ENCODE measurements at regions not wholly inside any gene's neighbourhood (a gene's known extent, or its start where the extent isn't known, plus 50 kb on each side); places are given as distances from the start of the nearest gene placed in this dataset.
A peak's percentile ranks its signal among the peaks of the same experiment; 100 is the strongest.
"Not testable (repeated sequence)": the region's sequence is repeated elsewhere in the genome, so short reads cannot be mapped to it uniquely, and the experiment has no call there.

DNA sequence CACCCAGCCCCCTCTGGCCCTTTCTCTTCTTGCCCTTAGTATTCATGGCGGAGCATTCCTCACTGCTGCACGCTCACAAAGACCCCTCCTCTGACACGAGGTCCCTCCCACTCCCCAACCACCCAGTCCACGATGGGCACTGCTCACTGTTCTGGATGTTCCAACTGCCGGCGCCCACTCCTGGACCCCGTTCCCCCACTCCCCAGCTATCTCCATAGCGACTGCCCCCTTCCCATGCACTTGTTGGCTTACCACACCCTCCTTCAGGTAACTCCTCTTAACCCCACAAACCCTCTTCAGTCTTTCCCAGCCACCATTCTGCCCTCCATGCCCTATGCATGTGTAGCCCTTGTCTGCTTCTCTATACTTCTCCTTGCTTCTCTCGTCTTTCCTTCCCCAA, 961.5 kb upstream of the DEFB115 start:
- DNase-seq = not testable (repeated sequence)

DNA sequence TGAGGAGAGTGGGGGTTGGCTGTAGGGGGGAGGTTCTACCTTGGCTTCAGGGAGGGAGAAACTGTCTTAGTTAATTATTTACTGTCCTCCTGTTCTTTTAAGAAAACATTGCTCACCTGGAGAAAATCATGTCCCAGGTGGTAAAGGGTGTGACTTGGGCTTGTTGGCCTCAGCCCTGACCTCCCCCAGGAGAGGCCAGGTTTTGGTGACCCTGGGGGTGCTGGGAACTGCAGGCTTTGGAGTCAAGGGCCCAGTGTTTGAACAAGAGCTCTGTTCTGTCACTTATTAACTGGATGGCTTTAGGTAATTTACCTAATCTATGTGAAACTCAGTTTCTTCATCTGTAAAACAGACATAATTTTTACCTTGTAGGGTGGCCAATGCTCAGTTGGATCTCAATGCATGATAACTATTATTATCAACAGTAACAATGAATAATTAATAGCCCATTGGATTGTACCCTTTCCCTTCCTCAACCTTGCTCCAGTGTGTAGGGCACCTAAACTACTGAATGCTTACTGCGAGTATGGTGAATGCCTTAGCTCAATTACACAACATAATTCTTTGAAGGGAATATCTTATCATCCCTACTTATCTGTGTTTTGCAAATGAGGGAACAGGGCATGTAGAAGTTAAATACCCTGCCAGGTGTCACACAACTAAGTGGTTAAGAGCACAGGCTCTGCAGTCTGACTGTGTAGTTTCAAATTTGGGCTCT, 959.4 kb upstream of the DEFB115 start:
- not testable (repeated sequence) for DNase-seq

DNA sequence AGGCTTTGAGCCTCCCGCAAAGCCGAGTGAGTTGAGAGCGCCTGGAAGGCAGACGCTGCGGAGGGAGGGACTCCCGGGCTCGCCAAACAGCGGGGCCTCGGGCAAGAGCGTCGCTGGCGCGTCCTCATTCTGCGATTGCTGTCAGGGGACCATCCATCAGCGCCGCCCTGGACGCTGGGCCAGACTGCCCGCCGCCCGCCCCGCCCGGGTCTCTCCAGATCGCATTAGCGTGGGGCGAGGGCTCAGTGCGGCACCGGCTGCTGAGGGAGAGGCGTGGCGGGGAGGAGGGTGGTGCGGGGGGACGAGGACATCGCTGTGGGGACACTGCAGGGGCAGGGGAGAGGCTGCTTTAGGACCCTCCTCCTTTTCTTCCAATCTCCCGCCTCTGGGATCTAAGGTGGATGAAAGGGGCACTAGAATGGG, 957.2 kb upstream of the DEFB115 start:
- DNase-seq = not testable (repeated sequence)

DNA sequence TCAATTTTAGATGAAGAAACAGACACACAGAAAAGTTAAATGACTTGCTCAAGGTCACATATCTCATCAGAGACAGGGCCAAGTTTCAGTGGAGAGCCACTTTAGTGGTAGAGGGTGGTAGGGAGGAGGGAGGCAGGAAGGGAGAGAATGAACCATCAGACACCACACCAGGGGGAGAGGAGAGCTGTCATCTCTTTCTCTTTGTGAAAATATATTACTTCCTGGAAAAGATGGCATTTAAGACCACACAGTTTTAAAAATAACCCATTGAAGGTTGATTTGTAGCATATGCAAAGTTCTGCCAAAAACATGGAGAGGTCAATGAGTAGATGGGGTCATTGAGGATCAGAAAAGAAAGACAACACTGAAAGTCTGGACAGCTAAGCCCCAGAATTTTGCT, 954.7 kb upstream of the DEFB115 start:
- not testable (repeated sequence) for DNase-seq

DNA sequence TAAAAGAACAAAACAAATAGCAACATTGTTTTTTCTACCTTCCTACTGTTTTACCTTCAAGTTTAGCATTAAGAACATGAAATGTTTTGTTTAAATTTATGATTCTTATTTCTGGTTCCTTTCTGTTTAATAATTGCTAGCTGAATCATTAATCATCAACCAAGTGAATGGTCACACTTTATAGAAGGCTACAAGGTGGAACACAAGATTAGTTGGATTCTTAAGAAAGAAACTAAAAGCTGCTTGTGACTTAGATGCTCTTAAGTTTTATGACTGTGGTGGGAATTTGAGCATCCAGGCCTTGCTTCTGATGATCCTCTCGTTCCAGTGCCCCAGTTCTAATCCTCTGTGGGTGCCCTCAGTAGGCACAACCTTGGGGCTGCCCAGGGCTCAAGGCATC, 947.5 kb upstream of the DEFB115 start:
- not testable (repeated sequence) for DNase-seq

DNA sequence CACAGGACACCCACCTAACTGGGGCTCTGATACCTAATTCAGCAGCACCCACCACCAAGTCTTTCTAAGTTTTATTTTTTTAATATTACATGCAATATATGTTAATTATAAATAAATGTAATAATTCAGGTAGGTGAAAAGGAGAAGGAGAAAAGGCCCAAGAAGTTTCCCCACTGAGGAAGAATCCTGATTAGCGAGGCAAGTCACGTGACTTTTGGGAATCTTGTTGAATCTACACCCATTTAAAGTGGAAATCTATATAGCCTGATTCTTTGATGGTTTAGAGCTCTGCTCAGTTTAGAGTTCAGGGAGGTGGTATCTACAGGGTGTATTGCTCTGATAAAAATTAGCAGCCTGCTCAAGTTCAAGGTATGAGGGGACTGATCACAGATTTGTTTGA, 947.1 kb upstream of the DEFB115 start:
- DNase-seq = not testable (repeated sequence)

DNA sequence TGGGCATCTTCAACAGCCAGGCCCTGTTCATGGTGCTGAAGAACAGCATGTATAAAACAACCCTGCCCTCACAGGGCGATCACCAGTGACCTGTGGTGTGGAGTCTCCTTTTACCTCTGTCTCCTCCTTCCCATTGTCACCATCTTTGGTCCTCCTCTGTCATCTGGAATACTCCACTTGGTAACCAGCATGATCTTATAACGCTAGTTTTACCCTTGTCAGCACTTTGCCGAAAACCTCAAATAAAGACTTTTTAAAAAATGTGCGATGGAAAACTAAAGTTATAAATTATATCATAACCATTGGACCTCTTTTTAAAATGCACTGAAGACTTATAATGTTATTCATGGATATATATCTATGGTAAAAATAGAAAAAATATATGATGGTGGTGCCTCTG, 945.2 kb upstream of the DEFB115 start:
- not testable (repeated sequence) for DNase-seq

DNA sequence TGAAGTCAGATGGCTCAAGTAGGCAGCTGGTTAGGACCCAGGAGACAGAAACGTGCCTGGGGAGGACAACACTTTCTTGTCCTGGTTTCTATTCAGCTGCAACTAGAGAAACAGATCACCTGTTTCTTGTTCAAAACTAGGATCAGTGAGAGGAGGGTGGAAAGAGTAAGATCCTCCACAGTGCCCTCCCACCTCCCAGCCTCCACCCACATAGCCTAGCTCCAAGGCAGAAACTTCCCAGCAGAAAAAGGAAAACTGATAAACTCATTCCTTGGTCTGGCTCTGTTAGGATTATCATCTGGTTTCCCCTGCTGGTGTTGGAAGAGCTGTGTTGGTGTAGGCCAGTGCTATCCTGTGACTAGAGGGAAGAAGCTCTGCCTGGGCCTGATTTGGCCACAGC, 943.8 kb upstream of the DEFB115 start:
- not testable (repeated sequence) for DNase-seq

DNA sequence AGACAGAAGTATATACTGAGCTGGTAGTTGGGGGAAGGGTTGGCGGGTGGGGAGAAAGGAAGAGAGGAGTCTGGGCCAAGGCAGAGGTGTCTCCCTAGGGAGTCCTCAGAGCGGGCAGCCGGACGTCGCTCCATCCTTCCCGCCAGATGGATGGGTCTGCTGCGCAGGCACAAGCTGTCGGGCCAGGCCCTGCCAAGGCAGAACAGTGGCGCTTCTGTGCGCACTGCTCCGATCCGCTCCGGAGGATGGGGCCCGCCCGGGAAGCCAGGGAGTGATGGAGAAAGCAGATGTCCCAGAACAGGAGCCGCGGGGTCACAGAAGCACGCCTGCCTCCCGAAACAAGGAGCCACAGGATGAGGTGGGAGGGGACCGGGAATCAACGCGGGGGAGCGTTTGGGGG, 941.4 kb upstream of the DEFB115 start:
- peak; percentile 7 for DNase-seq

DNA sequence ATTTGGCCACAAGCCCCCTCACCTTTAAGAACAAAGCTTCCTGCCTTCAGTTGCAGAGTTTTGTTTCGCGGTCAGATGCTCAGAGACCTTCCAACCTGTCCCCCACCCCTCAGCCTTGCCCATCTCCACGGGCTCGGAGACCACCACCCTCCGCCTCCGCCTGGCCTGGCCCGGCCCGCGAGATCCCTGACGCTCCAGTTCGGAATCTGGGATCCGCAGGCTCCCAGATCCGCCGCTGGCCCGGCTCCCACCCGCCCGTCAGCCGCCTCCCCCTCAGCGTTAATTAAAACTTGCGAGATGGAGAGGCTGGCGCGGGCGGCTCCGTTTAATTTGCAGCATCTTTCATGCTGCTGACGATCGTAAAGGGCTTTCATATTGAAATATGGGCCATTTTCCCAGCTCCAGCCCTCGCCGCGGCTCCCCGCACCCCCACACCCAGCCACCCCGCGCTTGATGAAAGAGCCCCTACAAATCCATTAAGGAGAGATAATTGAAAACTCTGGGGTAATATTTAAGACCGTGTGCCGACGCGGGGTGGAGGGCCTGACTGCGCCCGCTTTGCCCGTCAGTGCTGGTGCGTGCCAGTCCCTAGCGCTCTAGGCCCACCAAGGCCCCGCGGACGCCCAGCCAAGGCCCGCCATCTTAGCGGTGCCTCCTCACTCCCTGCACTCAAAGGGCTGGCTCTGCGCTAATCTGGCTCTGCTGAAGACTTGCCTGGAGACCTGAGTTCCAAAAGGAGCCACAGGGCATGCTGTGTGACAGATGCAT, 940.7 kb upstream of the DEFB115 start:
- not testable (repeated sequence) for DNase-seq

DNA sequence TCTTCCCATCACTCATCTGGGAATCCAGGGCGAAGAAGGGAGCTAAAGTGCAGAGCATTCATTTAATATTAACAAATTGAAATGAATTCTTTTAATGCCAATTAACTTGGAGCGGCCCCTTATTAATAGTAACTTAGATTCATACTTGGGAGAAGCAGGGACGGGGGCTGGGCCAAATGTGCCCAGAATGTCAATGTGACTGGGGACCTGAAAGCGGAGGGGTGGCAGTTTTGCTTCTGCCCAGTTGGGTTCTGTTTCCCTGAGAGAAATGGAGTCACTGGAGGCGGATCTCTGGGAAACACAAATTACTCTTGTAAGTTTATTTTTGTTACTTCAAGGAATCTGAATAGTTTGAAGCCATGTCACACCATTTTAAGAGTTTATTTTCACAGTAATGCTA, 923.7 kb upstream of the DEFB115 start:
- DNase-seq = not testable (repeated sequence)

DNA sequence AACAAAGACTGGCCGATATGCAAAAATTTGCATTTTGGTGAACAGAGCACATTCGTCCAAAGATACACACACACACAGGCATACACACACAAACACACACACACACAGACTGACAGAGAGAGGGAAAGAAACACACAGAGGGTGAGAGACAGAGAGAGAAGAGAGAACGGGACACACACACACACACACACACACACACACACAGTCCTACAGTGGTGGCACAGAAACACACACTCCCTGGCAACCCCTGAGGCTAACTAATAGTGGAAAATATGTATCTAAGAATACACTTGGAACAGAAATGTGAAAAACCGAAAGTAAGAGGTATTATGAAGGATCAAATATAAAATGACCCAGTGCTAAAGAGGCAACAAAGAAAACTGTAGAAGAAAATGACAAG, 919.9 kb upstream of the DEFB115 start:
- not testable (repeated sequence) for DNase-seq

DNA sequence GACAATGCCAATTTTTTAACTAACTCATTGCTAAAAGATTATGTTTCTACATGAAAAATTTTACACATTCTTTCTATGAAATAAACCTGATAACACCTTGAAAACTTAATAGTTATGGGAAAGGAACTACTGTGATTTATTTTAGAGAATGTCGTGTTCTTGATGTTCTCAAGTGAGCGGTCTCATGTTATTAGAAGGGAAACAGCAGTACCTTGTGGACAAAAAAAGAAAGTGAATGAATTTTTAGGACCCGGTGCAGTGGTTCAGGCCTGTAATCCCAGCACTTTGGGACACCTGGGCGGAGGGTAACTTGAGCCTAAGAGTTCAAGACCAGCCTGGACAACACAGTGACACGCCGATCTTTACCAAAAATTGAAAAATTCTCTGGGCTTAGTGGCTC, 908.5 kb upstream of the DEFB115 start:
- not testable (repeated sequence) for DNase-seq

DNA sequence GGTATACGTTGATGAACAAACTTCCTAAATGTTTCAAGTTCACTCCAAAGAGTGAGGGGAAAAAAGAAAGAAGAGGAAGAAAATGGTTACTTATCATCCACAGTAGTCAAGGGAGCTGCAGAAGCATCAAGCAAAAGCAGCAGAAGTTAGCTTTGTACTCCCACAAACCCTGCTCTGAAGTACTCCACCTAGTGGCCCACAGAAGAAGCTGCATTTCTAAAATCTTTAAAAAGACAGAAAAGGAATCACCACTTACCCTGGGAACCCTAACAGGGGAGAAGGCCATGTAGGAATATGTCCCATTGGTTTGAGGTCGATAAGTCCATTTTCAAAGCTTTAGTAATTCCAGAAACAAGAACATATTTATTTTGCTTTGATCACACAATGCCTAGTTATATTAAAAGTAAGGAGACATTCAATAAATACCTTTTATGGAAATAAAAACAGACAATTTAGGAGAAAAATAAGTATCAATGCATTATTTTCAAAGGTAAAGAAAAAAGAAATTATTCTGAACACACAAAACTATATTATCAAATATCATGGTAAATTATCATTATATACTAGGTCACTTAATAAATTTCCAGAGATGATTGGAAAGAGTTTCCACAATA, 900.5 kb upstream of the DEFB115 start:
- DNase-seq = not testable (repeated sequence)

DNA sequence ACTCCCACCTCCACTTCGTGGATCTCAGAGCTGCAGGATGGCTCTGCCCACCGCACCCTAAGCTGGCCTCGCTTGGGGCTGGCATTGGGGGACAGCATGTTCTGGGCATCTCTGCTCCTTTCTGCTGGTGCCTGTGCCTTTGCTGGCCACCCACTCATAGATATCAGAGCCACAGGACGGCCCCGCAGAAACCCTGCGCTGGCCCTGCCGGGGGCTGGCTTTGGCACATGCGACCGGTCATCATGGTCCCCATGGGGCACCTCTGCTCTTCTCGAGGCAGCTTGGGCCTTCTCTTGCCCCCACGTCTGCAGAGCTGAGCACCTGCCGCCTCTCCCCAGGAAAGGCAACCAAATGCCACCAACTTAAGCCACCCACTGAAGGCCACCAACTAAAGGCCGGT, 895.7 kb upstream of the DEFB115 start:
- not testable (repeated sequence) for DNase-seq

DNA sequence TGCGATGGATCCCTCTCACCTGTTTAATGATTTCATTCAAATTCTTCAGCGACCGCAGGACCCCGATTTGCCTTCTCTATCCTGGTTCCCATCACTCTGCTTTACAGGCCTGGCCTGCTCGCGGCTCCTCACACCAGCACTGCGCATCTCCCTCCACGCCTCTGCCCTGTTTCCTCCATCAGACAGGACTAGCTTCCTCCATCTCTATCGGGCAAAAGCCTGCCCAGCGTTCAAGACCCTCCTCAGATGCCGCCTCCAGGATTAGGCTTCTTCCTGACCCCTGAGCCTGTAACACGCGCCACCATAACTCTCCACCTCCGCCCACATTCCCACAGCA, 881.1 kb upstream of the DEFB115 start:
- not testable (repeated sequence) for DNase-seq

DNA sequence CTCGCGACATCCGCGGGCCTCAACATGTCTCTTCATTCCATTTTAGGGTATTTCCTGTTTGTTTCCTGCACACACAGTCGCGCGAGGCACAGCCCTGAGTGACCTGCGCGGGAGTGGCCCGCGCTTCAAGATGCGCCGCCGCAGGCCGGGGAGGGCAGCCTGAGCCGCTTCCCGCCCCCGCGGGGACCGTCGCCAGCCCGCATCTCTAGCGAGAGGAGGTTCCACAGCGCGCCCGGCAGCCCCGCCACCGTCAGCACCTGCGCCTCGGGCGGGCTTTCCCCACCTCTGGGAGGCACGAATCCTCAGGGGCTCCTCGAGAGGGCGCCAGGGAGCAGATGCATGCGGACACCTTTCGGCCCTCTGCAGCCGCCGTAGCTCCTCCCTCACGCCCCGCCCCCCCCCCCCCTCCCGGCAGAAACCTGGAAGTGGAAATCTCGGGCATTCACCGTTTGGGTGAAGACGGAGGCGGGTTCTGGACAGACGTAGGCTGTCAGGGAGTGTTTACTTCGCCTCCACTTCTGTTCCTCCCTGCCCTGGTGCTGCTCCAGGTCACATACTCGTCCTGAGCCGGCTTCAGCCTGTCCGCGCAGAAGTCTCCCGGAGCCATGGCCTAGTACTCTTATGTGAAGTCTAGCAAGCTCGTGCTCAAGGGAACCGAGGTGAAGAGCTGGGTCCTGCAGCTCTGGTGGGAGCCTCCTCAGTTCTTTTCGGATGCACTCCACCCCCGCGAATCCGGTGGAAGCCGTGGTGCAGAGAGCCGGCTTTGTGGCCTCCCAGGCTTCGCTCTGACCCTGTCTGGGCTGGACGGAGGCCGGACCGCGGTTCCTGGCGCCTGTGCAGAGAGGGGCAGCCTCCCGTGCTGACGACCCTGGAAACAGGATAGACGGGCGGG, 880.5 kb upstream of the DEFB115 start:
- DNase-seq = peak; percentile 90

DNA sequence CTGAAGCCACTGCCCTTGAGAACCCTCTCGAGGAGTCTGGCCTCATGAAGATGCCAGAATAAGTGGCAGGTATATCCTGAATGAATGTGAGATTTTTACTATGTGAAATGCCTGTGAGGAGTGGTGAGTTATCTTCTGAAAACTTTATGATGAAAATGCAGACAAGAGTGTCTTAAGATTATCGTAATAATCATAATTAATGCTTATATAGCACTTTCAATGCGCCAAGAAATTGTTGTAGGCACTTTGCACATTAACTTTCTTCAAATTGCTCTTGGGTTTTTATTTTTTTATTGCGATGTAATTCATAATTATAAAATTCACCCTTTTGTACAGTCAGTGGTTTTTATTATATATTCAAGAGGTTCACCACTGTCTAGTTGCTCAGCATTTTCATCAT, 879.1 kb upstream of the DEFB115 start:
- DNase-seq = not testable (repeated sequence)

DNA sequence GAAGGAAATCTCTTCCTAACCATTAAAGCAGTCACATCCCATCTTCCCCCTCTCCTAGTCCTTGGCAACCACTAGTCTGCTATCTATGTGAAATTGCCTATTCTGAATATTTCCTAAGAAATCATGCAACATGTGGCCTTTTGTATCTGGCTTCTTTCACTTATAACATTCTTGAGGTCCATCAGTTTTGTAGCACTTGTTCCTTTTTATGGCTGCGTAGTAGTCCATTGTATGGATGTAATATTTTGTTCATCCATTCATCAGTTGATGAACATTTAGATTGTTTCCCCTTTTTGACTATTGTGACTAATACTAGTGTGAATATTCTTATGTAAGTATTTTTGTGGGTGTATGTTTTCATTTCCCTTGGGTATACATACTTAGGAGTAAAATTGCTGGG, 878.7 kb upstream of the DEFB115 start:
- DNase-seq = not testable (repeated sequence)

DNA sequence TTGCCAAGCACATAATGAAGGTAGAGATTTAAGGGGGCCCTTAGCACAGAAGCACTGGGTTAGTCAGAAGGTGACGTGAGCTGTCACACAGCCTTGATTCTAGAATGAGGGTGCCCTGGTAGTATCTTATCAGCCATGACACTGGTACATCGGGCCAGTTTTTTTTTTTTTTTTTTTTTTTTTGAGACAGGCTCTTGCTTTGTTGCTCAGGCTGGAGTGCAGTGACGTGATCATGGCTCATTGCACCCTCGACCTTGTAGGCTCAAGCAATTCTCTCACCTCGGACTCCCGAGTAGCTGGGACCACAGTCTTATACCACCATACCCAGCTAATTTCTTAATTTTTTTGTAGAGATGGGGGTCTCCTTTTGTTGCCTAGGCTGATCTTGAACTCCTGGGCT, 872.6 kb upstream of the DEFB115 start:
- not testable (repeated sequence) for DNase-seq

DNA sequence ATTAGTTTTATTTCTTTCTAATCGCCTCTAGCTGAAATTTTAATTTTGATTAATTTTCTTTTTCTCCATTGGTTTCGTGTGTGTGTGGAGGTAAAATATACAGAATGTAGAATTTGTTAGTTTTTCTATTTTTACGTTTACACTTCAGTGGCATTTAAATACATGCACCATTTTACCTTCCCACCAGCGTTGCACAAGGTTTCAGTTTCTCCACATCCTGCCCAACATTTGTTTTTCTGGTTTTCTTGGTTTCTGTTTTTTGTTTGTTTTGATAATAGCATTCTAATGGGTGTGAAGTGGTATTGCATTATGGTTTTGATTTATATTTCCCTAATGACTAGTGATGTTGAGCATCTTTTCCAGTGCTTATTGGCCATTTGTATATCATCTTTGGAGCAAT, 871.4 kb upstream of the DEFB115 start:
- not testable (repeated sequence) for DNase-seq

DNA sequence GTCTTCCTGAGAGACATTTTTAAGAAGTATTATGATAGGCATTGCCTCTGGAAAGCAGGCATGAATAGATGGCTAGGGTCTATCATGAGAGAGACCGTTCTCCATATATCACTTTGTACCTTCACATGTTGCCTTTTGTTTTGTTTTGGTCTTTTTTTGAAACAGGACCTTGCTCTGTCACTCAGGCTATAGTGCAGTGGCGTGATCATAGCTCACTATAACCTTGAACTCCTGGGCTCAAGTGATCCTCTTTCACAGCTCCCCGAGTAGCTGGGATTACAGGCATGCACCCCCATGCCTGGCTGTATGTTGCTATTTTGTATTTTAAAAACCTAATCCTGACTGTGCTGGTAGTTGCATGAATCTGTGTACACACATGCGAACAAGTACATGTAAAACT, 869.6 kb upstream of the DEFB115 start:
- DNase-seq = not testable (repeated sequence)
